Suppressor macrophage (primary cell): ENCODE measurements at regions not wholly inside any gene's neighbourhood (a gene's known extent, or its start where the extent isn't known, plus 50 kb on each side); places are given as distances from the start of the nearest gene placed in this dataset.

Experiments used
- DNase-seq, 4 experiments: peaks; one replicate each; pipeline ENCODE4 v3.0.0-alpha.2; 2020 to 2022

DNA sequence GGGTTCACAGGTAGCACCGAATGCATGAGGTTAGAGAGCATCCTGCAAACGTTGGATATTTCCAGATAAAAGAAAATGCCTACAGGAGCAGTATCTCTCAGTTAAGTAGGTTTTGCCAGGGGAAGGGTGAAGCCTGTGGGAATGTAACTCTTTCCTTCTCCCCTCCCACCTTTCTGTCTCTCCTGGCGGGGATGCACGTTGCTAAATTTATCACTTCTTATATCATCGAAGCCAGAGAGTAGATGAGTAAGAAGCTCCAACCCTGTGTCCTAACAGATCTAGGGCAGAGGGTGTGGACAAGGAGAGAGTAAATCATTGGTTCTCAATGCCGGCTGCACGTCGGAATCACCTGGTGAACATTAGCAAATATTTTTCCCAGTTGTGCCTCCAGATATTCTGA lies 457.5 kb downstream of the ENC1 start:
- DNase-seq, result no peak

DNA sequence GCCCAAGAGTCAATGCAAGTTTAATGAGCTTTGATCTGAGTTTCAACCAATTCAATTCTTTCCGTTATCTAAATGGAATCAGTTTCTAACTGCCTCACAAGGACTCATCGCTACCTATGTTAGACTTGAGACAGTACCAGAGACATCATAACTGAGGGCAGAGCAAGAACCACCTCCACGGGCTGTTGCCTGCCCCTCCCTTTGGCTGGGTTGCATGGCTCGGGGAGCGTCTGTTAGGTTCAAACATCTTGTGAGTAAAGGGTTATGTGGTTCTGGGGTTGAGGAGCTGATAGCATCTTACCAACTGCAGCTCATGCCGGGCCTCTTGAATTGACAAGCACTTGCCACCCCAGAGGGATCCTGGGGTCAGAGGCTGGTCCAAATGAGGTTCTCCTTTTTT lies 457.9 kb downstream of the ENC1 start:
- no peak for DNase-seq

DNA sequence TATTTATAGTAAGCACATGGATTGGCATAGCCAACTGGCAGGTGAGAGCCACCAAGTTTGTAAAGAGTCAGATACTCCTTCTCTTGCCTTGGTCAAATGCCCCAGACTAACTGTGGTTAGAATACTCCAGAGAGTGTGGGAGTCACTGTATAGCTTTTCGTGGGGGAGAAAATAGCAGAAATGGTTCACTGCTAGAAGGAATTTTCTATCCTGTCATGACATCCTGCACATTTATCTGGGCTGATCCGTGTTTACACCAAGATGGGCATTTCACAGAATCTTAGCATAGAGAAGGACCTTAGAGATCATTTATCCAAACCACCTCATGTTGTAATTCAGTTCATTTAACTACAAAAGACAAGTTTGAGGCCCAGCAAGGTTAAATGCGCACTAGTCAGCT lies 460.8 kb downstream of the ENC1 start:
- DNase-seq, result no peak

DNA sequence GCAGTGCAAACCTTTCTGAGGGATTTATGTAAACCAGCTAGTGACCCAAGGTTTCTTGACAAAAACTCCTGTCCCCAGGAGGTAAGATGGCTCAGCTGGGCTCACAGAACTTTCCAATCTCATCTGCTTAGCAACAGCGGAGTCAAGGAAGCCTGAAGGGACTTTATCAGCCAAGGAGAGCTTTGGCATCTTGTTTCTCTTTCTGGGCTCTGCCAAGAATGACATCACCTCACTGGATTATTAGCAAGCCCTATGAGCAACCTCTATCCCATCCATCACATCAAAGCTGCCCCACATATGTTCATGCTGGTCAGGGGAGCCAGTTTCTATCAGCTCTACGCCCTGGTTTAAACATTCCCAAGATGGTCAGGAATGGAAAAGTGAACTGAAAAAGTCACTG lies 461.3 kb downstream of the ENC1 start:
- no peak for DNase-seq

DNA sequence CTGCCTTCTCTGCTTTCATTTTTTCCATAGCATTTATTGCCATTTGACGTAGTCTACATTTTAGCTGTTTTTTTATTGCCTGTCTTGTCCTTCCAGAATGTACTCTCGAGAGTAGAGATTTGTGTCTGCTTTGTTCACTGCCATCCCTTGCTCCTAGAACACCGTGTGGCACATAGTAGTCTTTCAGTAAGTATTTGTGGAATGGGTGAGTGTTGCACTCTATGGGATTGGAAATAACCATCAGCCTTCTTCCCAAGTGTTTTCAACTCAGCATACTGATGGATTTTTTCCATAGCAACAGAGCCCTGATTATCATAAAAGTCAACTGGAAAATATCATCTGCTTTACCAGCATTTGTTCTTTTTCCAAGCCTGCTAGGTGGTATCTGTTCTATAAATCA lies 462.6 kb downstream of the ENC1 start:
- no peak for DNase-seq

DNA sequence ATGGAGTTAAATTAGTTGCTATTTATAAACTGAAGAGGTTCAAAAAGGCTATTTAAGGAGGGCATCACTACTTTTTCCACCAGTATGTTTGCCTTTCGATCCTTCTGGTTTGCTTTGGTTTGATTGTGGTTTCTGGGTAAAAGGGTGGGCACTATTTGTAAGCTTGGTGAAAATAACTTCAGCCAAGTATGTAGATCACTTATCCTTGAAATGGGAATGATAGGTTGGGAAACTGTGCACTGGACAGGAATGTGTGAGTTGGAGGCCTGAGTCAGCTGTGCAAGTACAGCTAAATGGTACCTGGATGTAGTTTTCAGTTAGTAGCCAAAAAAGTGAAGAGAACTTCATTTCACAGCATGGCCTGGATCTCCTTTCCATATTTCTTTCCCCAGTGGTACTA lies 466.2 kb downstream of the ENC1 start:
- DNase-seq, result no peak

DNA sequence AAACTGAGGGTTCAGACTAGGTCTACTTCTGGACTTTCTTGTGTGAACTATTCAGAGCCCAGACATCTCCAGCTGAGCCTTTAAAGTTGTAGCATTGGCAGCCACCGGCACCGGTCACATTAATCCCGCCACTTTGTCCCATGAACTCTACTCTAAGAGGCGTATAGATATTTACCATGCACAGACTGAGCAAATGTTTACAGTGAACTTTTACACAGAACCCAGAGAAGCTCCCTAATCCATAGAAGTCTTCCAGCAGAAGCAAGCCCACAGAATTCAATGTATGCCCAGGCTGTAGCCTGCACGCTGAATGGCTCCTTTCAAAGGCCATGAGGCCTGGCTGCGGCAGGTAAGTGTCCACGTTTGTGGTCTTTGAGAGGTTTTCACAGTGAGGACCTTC lies 466.9 kb downstream of the ENC1 start:
- no peak for DNase-seq

DNA sequence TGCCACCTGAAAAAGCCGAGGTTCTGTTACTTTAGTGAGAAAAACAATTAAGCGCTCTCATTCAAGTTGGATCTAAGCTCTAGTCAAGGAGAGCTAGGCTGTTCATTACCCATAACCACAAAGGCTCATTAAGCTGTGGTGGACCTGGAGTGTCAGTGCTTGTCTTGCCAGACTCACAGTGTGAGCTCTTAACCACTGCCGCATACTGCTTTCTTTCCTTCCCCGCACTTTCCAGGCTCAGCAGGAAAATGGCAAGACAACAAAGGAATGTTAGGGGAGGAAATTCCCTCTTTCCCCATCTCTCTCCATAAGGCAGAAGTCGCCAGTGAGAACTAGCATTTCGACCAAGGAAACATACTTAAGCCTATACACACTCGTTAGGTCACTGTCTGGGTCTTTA lies 467.3 kb downstream of the ENC1 start:
- DNase-seq, result no peak

DNA sequence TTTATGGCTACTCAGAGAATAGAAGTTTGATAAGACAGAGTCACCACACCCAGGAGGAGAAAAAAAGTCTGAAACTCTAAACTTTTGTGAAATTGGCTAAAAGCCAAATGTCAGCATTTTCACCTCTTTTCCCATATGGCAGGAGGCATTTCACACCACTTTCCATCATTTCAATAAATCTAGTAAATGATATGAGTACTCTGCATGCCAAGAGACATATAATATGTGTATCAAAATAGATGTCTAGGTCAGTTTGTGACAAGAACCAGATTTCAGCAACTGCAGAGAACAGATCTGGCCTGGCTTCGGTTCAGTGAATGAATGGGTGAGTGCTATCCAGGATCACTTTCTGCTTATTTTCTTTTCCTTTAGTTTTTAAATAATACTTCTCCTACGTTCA lies 470.8 kb downstream of the ENC1 start:
- DNase-seq, result no peak

DNA sequence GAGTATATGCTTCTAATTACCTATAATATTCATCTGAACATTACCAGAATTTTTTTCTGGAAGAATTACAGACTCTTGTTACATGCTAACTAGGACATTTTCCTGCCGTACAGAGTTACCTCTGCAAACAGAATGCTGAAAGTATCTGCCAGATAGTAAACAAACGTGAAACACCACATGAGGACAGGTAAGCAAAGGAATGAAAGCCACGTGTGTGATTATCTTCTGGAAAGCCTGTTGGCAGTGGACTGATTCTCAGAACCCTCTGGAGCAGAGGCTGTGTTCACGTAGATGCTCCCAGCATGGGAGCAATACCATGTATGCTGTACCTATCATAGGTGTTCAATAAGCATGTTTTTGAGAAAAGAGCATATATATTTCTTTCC lies 472.6 kb downstream of the ENC1 start:
- DNase-seq, result no peak

DNA sequence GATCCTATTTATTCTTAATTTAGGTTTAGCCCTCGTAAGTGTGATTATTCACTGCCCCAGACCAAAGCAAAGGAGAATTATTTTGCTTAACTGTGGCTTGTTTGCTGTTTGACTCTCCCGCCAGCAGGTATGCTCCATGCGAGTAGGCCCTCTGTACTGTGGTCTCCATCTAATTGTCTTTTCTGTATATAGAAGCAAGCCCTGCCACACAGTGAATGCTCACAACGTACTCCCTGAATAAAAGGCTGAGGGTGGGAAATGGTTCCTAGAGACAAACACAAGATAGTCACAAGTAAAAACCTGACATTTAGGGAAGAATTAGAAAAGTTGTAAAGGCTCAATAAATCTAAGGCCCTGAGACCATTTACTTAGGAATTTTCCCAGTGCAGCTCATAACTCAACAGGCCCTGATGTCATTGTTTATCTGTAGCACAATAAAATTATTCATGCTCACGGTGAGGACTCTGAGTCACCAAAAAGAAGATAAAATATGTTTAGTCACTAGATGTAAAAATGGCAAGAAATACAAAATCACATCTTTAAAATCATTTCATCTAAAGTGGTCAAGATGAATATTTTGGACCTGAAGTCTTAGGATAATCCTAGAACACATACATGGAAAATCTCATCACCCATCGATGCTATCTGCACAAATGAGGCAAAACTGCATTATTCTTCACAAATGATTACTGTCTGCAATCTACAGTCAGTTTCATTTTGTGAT lies 473.2 kb downstream of the ENC1 start:
- DNase-seq, result no peak

DNA sequence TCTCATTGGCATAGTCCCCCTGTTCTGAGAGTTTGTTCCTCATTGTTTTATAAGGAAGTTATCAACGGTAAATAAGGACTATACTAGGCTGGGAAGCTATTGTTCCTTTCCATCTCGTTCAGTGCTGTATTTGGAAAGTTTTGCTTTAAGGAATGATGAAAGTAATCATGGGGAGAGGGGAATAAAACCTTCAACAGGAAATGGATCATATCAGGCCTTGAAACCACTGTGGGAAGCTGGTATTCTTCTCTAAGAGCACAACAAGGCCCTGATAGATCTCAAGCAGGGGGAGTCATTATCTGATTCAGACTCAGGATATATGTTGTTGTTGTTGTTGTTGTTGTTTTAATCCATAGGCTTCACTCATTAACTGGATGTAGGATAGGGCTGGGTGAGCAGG lies 474.5 kb downstream of the ENC1 start:
- DNase-seq, result peak in 2 of 4 experiments; percentile 30 to 33

DNA sequence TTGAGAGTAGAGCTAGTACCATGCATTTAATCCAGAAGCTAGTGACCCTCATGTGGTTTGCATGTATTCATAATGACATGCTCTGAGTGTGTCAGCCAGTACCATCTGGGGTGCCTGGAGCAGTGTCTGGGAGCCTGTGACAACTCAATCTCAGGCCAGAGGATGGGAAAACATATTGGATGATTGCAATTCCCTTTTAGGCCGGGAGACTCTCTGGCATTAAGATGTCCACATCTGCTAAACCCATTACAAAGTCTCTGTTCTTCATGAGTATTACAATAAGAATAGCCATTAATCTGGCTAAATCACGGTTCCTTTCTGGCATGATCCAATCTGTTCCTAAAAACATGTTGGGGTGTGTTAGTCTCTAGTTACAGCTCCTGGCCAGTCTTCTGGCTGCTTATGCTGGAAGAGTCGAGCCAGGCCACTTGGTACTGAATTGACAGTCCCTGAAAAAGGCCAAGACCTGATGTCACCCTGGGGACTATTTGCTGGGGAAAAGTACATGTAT lies 475.7 kb downstream of the ENC1 start:
- no peak for DNase-seq

DNA sequence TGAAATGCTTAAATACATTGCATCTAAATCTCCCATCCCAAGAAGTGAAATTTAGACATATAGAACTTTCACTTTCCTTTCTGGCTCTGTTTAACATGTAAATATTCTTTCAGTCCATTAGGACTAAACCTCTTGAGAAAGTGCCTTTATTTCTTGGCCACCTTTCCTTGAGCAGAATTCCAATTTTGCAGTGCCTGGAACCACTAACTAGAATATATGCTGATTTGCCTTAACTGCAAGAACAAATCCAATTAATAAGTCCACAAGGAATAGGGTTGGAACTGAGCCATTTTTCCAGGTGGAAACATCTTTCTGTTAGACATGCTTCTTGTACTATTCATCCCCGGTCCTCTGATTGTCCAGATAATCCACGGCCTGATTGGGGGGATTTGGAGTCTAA lies 478.0 kb downstream of the ENC1 start:
- no peak for DNase-seq

DNA sequence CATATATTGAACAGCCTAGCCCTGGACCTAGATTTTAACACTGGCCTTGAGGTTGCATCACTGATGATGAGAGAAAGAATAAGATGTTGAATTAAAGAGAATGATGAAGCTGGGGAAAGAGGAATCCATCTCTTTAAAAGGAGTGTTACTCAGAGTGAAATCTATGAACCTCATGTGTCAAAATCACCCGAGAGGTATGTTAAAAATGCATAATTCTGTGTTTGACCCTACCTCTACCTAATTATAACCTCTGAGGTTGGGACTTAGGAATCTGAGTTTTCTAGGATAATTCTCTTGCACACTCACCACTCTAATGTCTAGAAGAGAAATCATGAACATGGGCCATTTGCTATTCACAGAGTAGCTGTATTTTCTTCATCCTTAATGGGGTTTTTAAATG lies 479.4 kb downstream of the ENC1 start:
- no peak for DNase-seq

DNA sequence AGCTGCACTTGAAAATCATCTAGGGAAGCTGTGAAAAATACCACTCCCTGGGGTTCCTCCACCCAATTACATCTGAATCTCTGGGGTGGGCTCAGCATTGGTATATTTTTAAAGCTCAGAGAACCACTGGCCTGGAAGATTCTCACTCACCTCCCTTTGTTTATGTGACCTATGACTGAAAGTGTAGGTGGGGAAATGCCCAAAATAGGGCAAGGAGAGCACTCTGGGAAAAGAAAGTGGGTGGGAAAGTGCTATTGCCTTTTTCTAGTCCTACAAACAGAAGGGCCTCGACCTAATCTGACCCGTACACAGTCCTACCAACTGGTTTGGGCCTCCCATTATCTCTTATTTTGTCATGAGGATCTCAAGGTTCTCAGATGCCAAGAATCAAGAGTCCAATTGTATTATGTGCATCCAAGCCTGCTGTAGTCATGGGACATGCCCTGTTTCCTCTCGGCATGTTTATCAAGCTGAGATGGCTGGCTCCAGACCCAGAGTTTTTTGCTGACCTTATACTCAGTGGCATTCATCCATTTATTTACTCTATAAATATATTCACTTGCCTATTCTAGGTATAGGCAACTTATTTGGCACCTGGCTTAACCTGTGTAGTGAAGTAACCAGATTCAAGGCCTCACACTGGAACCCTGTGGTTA lies 483.7 kb downstream of the ENC1 start:
- DNase-seq, result peak in 3 of 4 experiments; percentile 29 to 46 (median 29)

DNA sequence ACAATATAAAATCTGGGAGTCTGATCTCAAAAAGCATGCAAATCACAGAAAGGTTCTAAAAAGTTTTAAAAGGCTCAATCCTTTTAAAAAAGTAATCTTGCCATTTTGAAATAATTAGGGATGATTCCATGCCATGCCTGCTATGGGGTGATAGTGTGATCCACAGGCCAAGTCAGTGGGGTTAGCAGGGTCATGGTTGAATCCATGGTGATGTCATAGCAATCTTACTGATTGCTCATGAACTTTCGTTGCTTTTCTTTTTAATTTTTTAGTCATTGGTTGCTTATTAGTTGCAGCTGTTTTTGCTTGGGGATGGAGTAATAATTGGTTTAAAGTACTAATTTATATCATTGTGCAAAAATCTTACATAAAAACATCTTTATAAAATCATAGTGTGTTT lies 485.0 kb downstream of the ENC1 start:
- DNase-seq, result no peak

DNA sequence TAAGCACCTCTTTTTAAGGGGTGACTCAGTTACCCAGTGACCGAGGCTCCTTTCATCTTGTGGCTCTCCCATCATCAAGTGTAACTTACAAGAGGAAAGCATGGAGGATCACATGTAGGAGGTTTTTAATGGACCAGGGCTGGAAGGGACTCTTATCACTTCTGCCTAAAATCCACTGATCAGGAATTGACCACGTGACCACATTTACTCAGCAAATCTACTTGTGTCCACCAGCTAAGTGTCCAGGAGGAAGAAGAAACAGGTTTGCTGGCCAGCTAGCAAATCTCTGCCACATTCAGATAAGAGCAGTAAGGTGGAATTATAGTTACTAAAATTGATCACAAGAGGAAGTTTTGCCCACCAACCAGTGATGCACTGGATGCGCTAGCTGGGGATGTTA lies 486.0 kb downstream of the ENC1 start:
- no peak for DNase-seq

DNA sequence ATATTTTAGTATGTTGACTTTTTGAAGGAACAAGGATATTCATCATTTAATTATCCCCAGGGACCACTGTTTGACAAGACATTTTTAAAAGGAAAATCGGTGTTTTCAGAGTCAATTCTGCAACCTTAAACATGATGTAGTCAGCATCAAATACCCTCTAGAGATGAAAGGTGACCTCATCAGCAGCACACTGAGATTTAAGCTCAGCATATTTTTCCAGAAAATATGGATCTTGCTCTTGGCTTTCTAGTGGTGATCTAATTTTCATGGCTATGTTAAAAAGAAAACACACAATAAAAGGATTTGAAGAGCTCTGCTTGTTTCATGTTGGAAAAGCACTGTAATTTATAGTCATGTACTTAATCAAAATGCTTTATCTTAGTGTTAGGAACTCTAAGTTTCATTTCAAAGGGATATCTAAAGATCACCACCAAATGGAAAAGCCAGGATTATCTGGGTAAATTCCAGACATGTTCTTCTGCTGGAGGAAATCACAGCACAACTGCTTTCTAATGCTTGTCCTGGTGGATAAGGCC lies 487.2 kb downstream of the ENC1 start:
- no peak for DNase-seq

DNA sequence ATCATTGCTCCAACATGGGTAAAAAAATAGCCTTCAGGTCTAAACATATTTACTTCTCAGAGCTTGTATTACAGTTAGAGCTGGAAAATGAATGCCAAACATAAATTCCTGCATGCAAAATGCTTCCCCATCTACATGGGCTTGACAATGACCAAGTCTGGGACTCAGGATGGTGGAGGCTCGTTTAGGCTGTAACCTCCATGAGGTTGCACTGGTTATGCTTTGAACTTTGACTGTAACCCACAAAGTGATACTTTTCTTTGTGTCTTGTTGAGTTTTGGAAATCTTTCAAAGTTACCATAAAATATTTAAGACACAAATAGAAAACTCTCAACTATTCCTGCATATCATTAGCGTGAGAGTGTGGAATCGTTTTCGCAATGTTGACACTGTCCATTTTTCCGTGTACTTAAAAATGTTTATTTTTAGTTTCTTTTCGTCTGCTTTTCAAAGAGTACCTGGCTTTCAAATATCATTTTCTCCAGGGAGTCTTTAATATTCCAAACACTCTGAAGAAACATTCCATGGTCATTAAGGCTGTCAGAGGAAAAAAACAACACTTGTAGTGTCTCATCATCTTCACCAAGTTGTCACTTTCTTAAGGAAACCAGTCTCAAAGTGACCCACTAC lies 487.8 kb downstream of the ENC1 start:
- DNase-seq, result no peak

DNA sequence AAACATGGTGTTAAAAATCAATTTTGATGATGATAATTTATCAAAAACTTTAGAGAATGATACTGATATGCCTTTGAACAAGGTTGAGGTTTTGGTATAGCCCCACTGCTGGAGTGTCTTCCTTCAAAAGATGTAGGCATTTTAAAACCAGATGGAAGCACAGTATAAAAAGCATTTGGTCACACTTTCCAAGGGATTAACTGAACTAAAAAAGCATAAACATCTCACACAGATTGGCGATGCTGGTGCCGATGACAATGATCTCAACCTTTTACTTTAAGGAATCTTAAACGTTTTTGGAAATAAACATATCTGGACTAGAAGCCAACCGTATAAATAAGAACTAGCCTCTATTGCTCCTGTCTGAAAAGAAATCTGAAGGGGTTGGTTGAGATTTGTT lies 488.4 kb downstream of the ENC1 start:
- DNase-seq, result no peak

DNA sequence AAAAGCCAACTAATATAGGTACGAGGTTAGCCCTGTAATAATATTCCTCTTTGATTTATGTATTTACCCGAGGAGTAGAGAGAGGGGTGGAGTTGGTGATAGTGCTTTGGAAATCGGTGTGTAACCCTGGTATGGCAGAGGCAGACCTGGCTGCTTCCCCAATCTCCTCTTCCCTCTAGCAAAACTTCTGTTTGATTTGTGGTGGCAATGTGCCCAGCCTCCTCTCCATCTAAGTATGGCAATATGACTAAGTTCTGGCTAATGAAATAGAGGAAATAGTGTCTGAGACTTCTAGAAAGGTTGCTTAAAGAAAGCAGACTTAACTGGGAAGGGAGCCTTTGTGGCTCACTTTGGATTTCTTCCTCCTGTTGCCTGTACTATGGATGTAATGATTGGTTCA lies 491.1 kb downstream of the ENC1 start:
- peak; percentile 55 to 83 (median 80) for DNase-seq

DNA sequence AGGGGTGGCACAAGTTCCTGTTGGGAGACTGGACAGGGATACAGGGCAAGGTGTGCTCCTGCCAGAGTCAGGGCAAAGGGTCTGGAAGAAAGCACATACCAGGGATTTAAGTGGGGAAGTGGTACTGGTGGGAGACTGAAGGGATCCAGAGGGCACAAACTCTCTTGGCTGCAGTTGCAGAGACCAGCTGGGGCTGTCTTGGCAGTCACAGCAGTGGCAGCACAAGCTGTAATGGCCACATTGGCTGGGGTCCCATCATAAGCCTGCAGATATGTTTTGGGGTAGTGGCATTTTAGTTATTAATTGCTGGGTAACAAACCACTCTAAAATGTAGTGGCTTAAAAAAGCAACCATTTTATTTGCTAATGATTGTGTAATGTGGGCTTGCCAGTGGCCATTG lies 492.2 kb downstream of the ENC1 start:
- no peak for DNase-seq

DNA sequence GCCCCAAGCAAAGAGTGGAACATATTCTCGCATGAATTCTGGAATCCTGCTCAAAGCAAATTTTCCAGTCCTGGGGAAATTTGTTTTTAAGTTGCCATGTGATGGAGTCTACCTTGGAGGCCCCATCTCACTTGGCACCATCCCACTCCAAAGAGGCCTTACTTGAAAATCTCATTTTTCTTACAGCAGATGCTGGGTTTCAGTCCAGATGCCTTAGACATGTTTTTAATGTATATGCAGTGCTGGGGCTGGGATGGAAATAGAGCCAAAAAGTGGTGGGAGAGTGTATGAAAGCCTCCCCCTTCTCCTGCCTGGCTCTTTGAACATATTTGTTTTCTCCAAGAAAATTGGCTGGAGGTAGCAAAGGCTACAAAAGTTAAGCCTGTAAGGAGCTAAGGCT lies 493.7 kb downstream of the ENC1 start:
- DNase-seq, result no peak
